Head of caudate nucleus (tissue), 42 donors: ENCODE measurements at regions not wholly inside any gene's neighbourhood (a gene's known extent, or its start where the extent isn't known, plus 50 kb on each side); places are given as distances from the start of the nearest gene placed in this dataset.
"Not testable (repeated sequence)": the region's sequence is repeated elsewhere in the genome, so short reads cannot be mapped to it uniquely, and the experiment has no call there.

Experiments used
- DNase-seq, 42 donors: peaks; one replicate each; pipeline versions ENCODE4 v3.0.0 to v3.0.0-alpha.2; 2020 to 2021; ENCODE audit warnings: mixed read lengths in 7 of 42
- intact Hi-C: fragments of 100-400 bp; cut with DNase I; formaldehyde crosslinking; loops from one replicate; pipeline ENCODE4 v1.15.0; 2022

- no peak for DNase-seq
- intact Hi-C loops = no loop called here
Observed at GRCh38 chr5:82967072-82967471, 110.1 kb downstream of the TMEM167A start.

GRCh38 chr5:82959466-82959865, 117.7 kb downstream of the TMEM167A start:
- intact Hi-C loops = no loop called here
- no peak for DNase-seq

GRCh38 chr5:82956600-82956999, 120.6 kb downstream of the TMEM167A start:
- DNase-seq = no peak
- intact Hi-C loops = no loop called here

DNA sequence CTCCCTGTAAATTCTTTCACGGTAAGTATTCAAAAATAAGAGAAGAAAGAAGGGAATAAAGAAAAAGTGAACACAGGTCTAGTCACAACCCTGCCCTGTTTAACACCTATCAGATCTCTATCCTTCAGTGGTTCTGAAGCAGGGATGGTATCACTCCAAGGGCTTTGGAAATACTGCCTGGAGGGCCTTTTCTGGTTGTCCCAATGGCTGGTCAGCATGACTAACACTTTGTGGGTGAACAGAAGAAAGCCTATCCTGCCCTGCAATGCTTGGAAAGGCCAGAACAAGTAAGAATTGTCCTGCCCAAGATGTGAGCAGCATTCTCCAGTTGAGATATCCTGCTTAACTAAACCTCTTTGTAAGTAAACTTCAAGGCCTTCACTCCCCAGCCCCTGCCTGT, 124.9 kb downstream of the TMEM167A start:
- intact Hi-C loops = no loop called here
- no peak for DNase-seq

- DNase-seq, intact Hi-C loops: not testable (repeated sequence)
Observed at GRCh38 chr5:82944267-82944666, 132.9 kb downstream of the TMEM167A start.

- DNase-seq = no peak
- intact Hi-C loops = no loop called here
Observed at GRCh38 chr5:82942083-82942881, 134.9 kb downstream of the TMEM167A start.

GRCh38 chr5:82938901-82939725, 138.1 kb downstream of the TMEM167A start:
- intact Hi-C loops = no loop called here
- no peak for DNase-seq

DNA sequence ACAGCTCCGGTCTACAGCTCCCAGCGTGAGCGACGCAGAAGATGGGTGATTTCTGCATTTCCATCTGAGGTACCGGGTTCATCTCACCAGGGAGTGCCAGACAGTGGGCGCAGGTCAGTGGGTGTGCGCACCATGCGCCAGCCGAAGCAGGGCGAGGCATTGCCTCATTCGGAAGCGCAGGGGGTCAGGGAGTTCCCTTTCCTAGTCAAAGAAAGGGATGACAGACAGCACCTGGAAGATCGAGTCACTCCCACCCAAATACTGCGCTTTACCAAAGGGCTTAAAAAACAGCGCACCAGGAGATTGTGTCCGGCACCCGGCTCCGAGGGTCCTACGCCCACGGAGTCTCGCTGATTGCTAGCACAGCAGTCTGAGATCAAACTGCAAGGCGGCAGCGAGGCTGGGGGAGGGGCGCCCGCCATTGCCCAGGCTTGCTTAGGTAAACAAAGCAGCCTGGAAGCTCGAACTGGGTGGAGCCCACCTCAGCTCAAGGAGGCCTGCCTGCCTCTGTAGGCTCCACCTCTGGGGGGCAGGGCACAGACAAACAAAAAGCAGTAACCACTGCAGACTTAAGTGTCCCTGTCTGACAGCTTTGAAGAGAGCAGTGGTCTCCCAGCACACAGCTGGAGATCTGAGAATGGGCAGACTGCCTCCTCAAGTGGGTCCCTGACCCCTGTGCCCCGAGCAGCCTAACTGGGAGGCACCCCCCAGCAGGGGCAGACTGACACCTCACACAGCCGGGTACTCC, 144.5 kb downstream of the TMEM167A start:
- DNase-seq, intact Hi-C loops: not testable (repeated sequence)

DNA sequence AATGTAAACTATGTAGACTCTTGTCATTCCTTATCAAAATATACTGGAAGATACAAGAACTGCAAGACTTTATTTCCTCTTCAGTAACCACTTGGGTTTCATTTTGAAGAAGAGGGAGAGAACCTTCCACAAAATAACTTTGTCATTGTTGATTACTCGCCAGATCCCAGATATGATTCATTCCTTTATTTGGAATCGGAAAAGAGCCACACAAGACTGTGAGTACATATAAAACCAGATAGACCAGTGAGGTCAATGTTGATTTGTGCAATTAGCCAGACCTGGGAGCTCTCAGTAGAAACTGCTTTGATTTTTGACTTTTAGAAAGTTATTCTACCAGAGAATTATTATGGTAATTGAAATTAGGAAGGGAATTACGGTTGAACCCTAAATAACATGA, 146.1 kb downstream of the TMEM167A start:
- intact Hi-C loops = no loop called here

DNA sequence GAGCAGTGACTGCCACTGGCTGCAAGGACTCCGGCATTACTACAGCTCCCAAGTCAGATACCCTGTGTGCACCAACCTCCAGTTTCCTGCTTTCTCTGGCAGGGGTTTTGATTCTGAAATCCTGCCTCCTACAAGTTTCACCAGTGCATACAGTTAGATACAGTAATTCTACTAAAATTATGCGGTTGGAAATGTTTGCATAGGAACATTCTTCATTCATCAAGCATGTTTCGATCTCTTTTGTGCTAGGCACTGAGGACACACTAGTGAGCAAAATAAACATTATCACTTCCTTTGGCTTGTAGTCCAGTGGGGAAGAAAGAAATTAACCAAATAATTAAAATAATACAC, 152.2 kb downstream of the TMEM167A start:
- peak in 12 of 42 donors; percentile 7 to 49 (median 14) for DNase-seq
- intact Hi-C loops = no loop called here

More for the DNA sequence above, 146.1 kb downstream of the TMEM167A start:
- no peak for DNase-seq

- no peak for DNase-seq
- intact Hi-C loops = no loop called here
Observed at GRCh38 chr5:82924226-82925060, 152.8 kb downstream of the TMEM167A start.

DNA sequence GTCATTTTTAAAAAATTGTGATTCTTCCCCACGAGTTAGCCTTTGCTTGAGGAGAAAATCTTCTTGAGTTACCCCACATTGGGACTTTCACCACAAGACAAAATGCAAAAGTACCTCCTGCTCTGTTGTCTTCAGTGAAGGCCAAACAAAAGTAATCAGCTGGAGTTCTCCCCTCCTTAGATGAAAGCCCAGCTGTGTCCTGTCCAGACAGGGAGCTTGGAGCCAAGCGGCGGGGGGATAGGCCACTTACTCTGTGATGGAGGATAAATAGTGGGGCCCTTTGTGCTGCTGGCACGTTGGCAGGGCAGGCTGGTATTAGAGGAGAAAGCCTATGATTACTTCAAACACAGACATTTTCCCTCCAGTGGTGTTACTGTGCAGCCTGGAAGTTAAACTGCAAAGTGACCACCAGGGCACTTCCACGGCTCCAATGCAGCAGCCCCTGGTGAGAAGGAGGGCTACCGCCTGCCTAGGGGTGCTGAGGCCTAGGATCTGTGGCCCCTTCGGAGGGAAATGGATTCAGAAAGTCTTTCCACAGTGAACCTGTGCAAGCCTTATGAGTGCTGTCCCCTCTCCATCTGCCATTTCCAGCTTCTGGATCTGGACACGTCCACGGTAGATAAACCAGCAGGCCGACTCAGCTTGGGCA, 155.0 kb downstream of the TMEM167A start:
- peak; percentile 31 to 89 (median 75) for DNase-seq
- intact Hi-C loops = no loop called here

DNA sequence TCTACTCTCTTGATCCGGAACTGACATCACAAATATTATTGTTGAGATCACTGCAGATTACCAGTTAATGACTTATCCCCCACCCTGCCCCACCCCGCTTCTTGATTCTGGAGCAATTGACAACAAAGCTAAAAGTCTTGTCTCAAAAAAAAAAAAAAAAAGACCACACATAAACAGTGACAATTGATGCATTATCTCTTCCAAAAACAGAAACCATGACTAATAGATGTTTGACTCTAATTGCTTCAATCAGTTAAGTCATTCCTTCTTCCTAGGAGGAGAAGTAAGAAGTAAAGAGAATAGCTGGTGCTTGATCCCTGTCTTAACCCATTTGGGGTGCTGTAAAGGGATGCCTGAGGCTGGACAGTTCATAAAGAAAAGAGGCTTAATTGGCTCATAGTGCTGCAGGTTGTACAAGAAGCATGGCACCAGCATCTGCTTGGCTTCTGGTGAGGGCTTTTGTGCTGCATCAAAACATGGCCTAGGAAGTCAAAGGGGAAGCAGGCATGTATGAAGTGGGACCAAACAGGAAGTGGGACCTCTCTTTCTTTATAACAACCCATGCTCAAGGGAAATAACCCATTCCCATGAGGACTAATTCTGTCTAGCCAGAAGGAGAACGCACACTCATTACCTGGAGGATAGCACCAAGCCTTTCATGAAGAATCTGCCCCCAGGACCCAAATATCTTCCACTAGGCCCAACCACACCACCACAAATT, 158.7 kb downstream of the TMEM167A start:
- intact Hi-C loops = no loop called here
- no peak for DNase-seq

DNA sequence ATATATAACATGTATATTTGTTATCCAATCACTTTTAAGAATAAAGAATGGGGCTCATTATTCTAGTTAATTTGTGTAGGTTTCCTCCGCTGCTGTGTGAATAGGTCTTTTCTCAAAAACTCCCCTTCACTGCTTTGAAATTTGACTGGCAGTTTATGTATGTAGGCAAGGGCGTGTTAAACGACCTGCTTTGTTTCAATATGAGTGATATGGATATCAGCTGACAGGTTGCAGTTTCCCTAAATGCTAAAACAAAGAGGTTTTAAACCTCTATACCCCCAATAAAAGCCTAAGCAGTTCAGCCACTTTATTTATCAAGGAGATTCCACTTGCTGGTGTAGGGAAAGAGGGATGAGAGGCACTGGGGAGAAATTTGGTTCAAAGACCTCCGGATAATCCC, 159.6 kb downstream of the TMEM167A start:
- DNase-seq = no peak
- intact Hi-C loops = no loop called here

- intact Hi-C loops = no loop called here
- no peak for DNase-seq
Observed at GRCh38 chr5:82913971-82914370, 163.2 kb downstream of the TMEM167A start.

- intact Hi-C loops = no loop called here
- DNase-seq = no peak
Observed at GRCh38 chr5:82912462-82912861, 164.7 kb downstream of the TMEM167A start.

DNA sequence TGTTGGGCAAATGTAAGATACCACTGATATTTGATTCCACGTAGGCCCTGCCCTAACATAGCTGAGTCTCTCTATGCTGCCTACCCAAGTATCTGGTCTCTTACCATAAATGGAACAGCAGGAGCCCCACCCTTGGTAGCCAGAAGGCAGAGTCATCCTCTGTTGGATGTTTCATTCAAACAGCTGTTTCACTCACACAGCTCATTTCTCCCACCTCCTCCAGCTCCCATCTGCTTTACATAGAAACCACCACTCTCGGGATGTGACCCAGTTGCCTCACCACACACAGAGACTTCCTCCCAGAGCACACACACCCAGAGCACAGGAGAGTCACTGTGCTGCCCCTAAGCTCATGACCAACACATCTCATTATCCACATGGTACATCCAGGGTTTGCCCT, 165.3 kb downstream of the TMEM167A start:
- intact Hi-C loops = no loop called here
- DNase-seq = no peak

DNA sequence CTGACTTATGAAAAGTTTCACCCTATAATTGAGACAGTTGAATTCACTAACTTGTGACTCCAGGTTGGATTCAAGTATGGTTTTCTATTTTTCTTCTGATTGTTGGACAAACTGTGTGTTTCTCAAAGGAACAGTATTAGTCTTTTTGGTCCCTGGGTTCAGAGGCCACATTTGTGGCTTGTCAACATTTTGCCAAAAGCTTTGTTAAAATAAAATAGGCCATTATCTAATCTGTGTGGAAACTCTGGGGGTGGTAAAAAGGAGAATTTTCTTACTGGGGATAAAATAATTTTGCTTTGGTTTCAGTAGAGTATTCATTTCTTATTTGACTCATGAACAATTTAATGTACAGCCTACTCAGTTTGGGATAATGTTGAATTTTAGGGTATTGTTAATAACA, 166.3 kb downstream of the TMEM167A start:
- no peak for DNase-seq
- intact Hi-C loops = no loop called here
